HEK293T (cell line): ENCODE measurements at regions not wholly inside any gene's neighbourhood (a gene's known extent, or its start where the extent isn't known, plus 50 kb on each side); places are given as distances from the start of the nearest gene placed in this dataset.

Source experiments
- BHLHE40 ChIP-seq: fragments of 450-650 bp; IDR thresholded peaks from 2 replicates; pipeline ENCODE4 v1.6.1; 2016; ENCODE audit warnings: mild to moderate bottlenecking, moderate library complexity, borderline replicate concordance
- FOXA1 ChIP-seq: fragments of 450-650 bp; IDR thresholded peaks from 2 replicates; pipeline ENCODE4 v1.6.1; 2016; ENCODE audit warnings: mild to moderate bottlenecking
- LEF1 ChIP-seq: fragments of 450-650 bp; IDR thresholded peaks from 2 replicates; pipeline ENCODE4 v1.6.1; 2017; ENCODE audit warnings: mild to moderate bottlenecking, borderline replicate concordance
- NFRKB ChIP-seq: fragments of 450-650 bp; IDR thresholded peaks from 2 replicates; pipeline ENCODE4 v1.6.1; 2016; ENCODE audit warnings: mild to moderate bottlenecking, moderate library complexity
- SP1 ChIP-seq: fragments of 450-650 bp; IDR thresholded peaks from 2 replicates; pipeline ENCODE4 v1.6.1; 2017
- TARDBP ChIP-seq: fragments of 450-650 bp; IDR thresholded peaks from 2 replicates; pipeline ENCODE4 v1.6.1; 2016

- no peak for TF ChIP-seq FOXA1
- no peak for TF ChIP-seq LEF1
- no peak for TF ChIP-seq NFRKB
- no peak for TF ChIP-seq BHLHE40
- no peak for TF ChIP-seq SP1
- no peak for TF ChIP-seq TARDBP
Measured at GRCh38 chr22:49710746-49711145, 116.9 kb downstream of the BRD1 start.
